ENCODE measurements at regions not wholly inside any gene's neighbourhood (a gene's known extent, or its start where the extent isn't known, plus 50 kb on each side); places are given as distances from the start of the nearest gene placed in this dataset.

DNA sequence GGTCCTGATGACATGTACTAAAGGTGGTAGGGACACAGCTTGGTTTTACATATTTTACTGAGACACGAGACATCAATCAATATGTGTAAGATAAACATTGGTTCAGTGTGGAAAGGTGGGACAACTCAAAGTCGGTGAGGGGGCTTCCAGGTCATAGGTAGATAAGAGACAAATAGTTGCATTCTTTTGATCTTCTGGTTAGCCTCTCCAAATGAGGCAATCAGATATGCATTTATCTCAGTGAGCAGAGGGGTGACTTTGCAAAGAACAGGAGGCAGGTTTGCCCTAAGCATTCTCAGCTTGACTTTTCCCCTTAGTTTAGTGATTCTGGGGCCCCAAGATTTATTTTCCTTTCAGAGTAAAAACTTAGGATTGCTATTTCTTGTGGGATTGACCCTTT is 706.9 kb downstream of the GLUD2 start:
- H3K9me3 ChIP-seq (ENCODE audit: control insufficient read depth, insufficient read depth, low read depth, low read length): no peaks in the 10 kb centered on the region
- no peak overlapping the region for H3K4me3 ChIP-seq (ENCODE audit: low read depth in 2 of 2, low read length in 2 of 2)
- no peaks in the 10 kb centered on the region for H3K36me3 ChIP-seq (ENCODE audit: control insufficient read depth, insufficient read depth, low read length)
- intact Hi-C loops (cut with micrococcal nuclease; ENCODE audit: unreplicated experiment): no loop called here
- ChIA-PET CTCF (no interaction called here), POLR2A (no interaction called here)
- no peaks in the 10 kb centered on the region for H3K4me1 ChIP-seq (ENCODE audit: control insufficient read depth, insufficient read depth, low read length)
- no TSS peak for BruUV-seq (replicated peaks)
- no peak for TF ChIP-seq TCF7L2 (IDR thresholded peaks at IDR 0.05; ENCODE audit: low read depth, low read length)
- TF ChIP-seq POLR2AphosphoS5 (IDR thresholded peaks at IDR 0.05; ENCODE audit: low read depth, low read length): no peak
- in situ Hi-C loops (cut with HindIII; ENCODE audit: low pct_unique_long_range_greater_than_20kb, low sequenced_read_pairs): no loop called here
- H3K27me3 ChIP-seq (ENCODE audit: control insufficient read depth, insufficient read depth, low read length): no peaks in the 10 kb centered on the region
- H3K27ac ChIP-seq (ENCODE audit: low read length): no peak overlapping the region
- no peak for DNase-seq (ENCODE audit: low read depth, low spot score)
- no peak for ATAC-seq

DNA sequence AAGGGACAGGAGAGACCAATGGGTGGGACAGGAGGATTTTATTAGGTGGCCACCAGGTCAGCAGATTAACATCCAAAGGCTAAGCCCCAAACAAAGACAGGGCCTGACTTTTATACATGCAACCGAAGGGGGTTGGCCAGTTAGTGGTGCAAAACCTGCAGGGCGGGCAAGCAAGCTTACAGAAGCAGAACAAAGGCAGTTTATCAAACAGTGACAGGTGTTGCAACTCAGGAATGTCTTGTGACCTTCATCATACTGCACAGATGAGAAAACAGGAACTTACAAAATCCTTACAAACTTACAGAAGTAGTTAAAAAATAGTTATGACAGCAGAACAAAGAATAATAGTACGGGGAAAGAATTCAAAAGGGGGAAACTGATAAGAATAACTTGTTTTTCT is 708.1 kb downstream of the GLUD2 start:
- ChIA-PET POLR2A (no interaction called here), CTCF (no interaction called here)
- TF ChIP-seq, protein P1, sequence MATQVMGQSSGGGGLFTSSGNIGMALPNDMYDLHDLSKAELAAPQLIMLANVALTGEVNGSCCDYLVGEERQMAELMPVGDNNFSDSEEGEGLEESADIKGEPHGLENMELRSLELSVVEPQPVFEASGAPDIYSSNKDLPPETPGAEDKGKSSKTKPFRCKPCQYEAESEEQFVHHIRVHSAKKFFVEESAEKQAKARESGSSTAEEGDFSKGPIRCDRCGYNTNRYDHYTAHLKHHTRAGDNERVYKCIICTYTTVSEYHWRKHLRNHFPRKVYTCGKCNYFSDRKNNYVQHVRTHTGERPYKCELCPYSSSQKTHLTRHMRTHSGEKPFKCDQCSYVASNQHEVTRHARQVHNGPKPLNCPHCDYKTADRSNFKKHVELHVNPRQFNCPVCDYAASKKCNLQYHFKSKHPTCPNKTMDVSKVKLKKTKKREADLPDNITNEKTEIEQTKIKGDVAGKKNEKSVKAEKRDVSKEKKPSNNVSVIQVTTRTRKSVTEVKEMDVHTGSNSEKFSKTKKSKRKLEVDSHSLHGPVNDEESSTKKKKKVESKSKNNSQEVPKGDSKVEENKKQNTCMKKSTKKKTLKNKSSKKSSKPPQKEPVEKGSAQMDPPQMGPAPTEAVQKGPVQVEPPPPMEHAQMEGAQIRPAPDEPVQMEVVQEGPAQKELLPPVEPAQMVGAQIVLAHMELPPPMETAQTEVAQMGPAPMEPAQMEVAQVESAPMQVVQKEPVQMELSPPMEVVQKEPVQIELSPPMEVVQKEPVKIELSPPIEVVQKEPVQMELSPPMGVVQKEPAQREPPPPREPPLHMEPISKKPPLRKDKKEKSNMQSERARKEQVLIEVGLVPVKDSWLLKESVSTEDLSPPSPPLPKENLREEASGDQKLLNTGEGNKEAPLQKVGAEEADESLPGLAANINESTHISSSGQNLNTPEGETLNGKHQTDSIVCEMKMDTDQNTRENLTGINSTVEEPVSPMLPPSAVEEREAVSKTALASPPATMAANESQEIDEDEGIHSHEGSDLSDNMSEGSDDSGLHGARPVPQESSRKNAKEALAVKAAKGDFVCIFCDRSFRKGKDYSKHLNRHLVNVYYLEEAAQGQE (IDR thresholded peaks at IDR 0.05; ENCODE audit: insufficient read depth in 1 of 2, low read depth in 2 of 2, low read length in 1 of 2): no peak
- H3K9me3 ChIP-seq (ENCODE audit: control insufficient read depth, insufficient read depth, low read depth, low read length): no peaks in the 10 kb centered on the region
- in situ Hi-C loops (cut with HindIII; ENCODE audit: low pct_unique_long_range_greater_than_20kb, low sequenced_read_pairs) (no loop called here), intact Hi-C loops (cut with micrococcal nuclease; ENCODE audit: unreplicated experiment) (no loop called here)
- H3K4me3 ChIP-seq (ENCODE audit: low read depth in 2 of 2, low read length in 2 of 2): no peak overlapping the region
- no peaks in the 10 kb centered on the region for H3K4me1 ChIP-seq (ENCODE audit: control insufficient read depth, insufficient read depth, low read length)
- DNase-seq (ENCODE audit: low read depth, low spot score): no peak
- ATAC-seq: no peak
- BruUV-seq (replicated peaks): no TSS peak
- H3K27me3 ChIP-seq (ENCODE audit: control insufficient read depth, insufficient read depth, low read length): no peaks in the 10 kb centered on the region
- no peak overlapping the region for H3K27ac ChIP-seq (ENCODE audit: low read length)
- H3K36me3 ChIP-seq (ENCODE audit: control insufficient read depth, insufficient read depth, low read length): no peaks in the 10 kb centered on the region

DNA sequence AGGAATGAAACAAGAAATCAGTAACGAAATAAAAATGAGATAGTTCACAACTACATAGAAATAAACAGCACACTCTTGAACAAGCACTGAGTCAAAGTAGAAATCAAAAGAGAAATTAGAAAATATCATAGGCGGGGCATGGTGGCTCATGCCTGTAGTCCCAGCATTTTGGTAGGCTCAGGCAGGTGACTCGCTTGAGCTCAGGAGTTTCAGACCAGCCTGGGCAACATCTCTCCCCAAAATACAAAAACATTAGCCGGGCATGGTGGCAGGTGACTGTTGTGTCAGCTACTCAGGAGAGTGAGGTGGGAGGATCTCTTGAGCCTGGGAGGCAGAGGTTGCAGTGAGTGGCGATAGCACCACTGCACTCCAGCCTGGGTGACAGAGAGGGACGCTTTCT is 714.4 kb downstream of the GLUD2 start:
- no peak for DNase-seq (ENCODE audit: low read depth, low spot score)
- ChIA-PET POLR2A (no interaction called here), CTCF (no interaction called here)
- TF ChIP-seq, protein P1 (IDR thresholded peaks at IDR 0.05; ENCODE audit: insufficient read depth in 1 of 2, low read depth in 2 of 2, low read length in 1 of 2): no peak
- no peak for TF ChIP-seq SIN3A (IDR thresholded peaks at IDR 0.05; ENCODE audit: borderline replicate concordance, insufficient read depth, low read depth, low read length)
- no peak for TF ChIP-seq POLR2AphosphoS5 (IDR thresholded peaks at IDR 0.05; ENCODE audit: low read depth, low read length)
- TF ChIP-seq, protein P2, sequence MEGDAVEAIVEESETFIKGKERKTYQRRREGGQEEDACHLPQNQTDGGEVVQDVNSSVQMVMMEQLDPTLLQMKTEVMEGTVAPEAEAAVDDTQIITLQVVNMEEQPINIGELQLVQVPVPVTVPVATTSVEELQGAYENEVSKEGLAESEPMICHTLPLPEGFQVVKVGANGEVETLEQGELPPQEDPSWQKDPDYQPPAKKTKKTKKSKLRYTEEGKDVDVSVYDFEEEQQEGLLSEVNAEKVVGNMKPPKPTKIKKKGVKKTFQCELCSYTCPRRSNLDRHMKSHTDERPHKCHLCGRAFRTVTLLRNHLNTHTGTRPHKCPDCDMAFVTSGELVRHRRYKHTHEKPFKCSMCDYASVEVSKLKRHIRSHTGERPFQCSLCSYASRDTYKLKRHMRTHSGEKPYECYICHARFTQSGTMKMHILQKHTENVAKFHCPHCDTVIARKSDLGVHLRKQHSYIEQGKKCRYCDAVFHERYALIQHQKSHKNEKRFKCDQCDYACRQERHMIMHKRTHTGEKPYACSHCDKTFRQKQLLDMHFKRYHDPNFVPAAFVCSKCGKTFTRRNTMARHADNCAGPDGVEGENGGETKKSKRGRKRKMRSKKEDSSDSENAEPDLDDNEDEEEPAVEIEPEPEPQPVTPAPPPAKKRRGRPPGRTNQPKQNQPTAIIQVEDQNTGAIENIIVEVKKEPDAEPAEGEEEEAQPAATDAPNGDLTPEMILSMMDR (IDR thresholded peaks at IDR 0.05): no peak
- no peak for TF ChIP-seq TCF7L2 (IDR thresholded peaks at IDR 0.05; ENCODE audit: low read depth, low read length)
- no peak for ATAC-seq
- H3K36me3 ChIP-seq (ENCODE audit: control insufficient read depth, insufficient read depth, low read length): no peaks in the 10 kb centered on the region
- in situ Hi-C loops (cut with HindIII; ENCODE audit: low pct_unique_long_range_greater_than_20kb, low sequenced_read_pairs) (no loop called here), intact Hi-C loops (cut with micrococcal nuclease; ENCODE audit: unreplicated experiment) (no loop called here)
- no TSS peak for BruUV-seq (replicated peaks)
- no peak overlapping the region for H3K27ac ChIP-seq (ENCODE audit: low read length)
- H3K9me3 ChIP-seq (ENCODE audit: control insufficient read depth, insufficient read depth, low read depth, low read length): no peaks in the 10 kb centered on the region
- H3K4me3 ChIP-seq (ENCODE audit: low read depth in 2 of 2, low read length in 2 of 2): no peak overlapping the region
- H3K4me1 ChIP-seq (ENCODE audit: control insufficient read depth, insufficient read depth, low read length): no peaks in the 10 kb centered on the region
- H3K27me3 ChIP-seq (ENCODE audit: control insufficient read depth, insufficient read depth, low read length): no peaks in the 10 kb centered on the region

Data from Panc1 (cell line).